ENCODE measurements at regions not wholly inside any gene's neighbourhood (a gene's known extent, or its start where the extent isn't known, plus 50 kb on each side); places are given as distances from the start of the nearest gene placed in this dataset.

GRCh38 chr2:189372688-189373257, 68.5 kb upstream of the WDR75 start:
- DNase-seq: no peak

DNA sequence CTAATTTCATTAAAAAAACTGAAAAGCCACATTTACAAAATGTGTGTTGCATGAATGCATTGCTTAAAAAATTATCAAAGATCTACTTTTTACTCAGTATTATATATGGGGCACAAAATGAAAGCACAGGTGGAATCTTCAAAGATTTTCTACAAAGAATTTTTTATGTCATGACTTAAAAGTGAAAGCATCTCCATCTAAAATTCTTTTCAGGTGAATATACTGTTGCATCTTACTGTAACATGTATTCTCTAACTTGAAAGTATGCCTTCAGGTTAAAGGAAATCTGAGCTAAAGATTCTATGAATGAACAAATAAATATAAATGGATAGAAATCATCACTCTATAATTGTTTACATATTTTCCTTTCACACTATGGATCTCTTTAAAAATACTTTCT, 66.8 kb upstream of the WDR75 start:
- DNase-seq: no peak

DNA sequence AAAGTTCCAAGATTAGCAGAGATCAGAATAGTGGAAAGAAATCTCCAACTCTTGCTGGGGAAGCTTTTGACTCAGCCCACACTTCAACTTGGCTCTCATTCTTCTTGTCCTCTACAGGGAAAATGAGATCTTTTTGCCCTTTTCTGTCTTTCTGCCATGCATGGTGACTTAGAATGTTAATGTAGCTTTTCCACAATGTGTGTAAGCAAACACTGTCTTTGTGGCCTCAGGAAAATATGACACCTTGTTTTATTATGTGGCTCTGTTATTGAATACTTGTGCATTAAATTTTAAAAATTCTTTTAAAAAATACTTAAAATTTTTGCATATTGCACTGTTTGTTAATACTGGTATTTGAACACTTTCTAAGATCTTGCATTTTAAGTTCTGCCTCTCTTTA, 65.4 kb upstream of the WDR75 start:
- no peak for DNase-seq

DNA sequence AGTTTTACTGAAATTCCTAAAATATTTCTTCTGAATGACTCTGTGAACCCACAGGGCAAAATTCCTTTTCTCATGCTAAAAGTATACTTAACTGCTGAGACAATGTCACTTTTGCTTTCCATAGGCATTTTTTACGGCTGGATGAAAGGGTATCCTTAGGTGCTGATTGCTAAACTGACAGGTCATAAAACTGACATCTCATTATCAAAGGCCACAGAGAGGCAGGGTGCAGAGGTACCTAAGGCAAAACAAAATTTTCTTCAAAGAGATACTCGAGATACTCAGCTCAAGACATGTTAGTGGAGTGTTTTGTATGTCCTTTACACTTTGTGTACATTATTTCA, 62.0 kb upstream of the WDR75 start:
- peak; percentile 52 for DNase-seq

- DNase-seq: no peak
Observed at GRCh38 chr2:189379731-189380261, 61.5 kb upstream of the WDR75 start.

DNA sequence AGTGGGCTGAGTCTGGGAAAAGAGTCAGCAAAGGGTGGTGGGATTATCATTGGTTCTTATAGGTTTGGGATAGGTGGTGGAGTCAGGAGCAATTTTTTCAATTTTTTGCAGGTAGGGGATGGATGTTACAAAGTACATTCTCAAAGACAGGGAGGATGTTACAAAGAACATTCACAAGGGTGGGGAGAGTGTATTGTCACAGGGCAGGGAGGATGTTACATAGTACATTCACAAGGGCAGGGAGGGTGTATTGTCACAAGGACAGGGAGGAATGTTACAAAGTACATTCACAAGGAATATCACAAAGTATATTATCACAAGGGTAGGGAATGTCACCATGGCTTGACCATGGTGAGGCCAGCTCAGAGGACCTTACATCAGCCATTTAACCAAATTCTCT, 58.6 kb upstream of the WDR75 start:
- no peak for DNase-seq

- no peak for DNase-seq
Observed at GRCh38 chr2:189386741-189387140, 54.5 kb upstream of the WDR75 start.

GRCh38 chr2:189391201-189391600, 50.1 kb upstream of the WDR75 start:
- DNase-seq: no peak
